GM12892 (cell line): ENCODE measurements at regions not wholly inside any gene's neighbourhood (a gene's known extent, or its start where the extent isn't known, plus 50 kb on each side); places are given as distances from the start of the nearest gene placed in this dataset.

Experiments
- DNase-seq: peaks from one replicate; pipeline ENCODE4 v3.0.0; 2011; ENCODE audit not compliant: insufficient read length
- FAIRE-seq: peaks from 2 replicates; lab custom pipeline; 2011; peaks lifted over from hg19 to GRCh38; lab: Jason Lieb, UNC
- POLR2A ChIP-seq: IDR thresholded peaks from 2 replicates; pipeline ENCODE4 v1.6.1; 2011; ENCODE audit warnings: low read depth, low read length, control low read depth
- POLR2AphosphoS5 ChIP-seq: IDR thresholded peaks from 2 replicates; pipeline ENCODE4 v1.6.1; 2011; ENCODE audit warnings: low read depth, low read length, control low read depth
- TAF1 ChIP-seq: IDR thresholded peaks from 2 replicates; pipeline ENCODE4 v1.6.1; 2011; ENCODE audit warnings: low read depth, mild to moderate bottlenecking, control low read depth, low read length, borderline replicate concordance

DNA sequence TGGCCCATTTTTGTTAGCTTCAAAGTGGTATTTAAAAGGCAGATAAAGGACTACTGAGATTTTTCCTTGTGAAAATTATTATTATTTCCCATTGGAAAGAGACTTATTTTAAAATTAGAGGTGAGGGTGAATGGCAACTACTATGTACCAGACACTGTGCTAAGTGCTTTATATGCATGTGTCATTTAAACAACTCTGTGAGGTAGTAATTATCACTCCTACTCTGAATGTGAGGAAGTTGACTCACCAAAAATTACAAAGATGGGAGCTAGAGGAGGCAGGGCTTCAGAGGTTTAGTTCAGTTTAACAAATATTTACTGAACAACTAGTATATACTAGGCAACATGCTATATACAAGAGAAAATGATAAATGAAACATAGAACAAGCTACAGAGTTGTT is 78.2 kb downstream of the MSL3 start:
- FAIRE-seq (no peak), DNase-seq (no peak)
- no peak for TF ChIP-seq TAF1
- no peak for TF ChIP-seq POLR2AphosphoS5
- no peak for TF ChIP-seq POLR2A

DNA sequence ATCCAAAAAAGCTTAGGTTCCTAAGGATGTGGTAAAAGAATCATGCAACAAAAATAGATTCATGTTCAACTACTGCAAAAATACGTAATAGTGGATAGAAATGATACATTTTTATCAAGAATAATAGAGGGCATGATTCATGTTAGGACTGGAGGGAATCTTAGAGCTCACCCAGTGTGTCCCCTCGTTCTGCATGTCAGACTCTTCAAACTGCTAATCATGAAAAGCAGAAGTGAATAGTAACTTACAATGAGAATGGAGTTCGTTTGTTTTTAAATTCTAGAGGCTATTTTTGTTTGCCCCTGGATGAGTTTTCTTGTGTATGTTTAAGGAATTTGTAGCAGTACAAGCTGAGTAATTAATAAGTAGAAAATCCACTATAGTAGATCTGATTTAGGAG is 79.4 kb downstream of the MSL3 start:
- TF ChIP-seq POLR2AphosphoS5 (no peak), POLR2A (no peak), TAF1 (no peak)
- peak; percentile 53 for FAIRE-seq
- DNase-seq = no peak

DNA sequence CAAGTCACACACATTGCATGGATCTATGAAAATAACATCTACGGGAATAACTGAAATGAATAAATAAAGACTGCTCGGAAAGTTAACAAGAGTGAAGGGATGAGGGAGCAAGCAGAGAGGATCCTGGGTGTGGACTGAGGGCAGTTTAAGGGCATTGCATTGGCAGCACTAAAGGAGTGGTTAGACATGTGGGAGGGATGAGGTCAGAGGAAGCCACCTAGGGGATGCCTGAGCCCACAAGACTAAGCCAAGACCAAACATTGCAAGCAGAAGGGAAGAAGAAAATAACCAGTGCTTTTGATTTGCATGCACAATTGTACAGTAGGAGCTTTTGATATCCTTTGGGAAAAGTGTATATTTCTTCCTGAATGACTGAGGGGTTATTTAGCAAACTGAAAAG is 106.1 kb downstream of the MSL3 start:
- FAIRE-seq (peak; percentile 57), DNase-seq (no peak)
- no peak for TF ChIP-seq POLR2AphosphoS5
- TF ChIP-seq TAF1 = no peak
- TF ChIP-seq POLR2A = no peak

DNA sequence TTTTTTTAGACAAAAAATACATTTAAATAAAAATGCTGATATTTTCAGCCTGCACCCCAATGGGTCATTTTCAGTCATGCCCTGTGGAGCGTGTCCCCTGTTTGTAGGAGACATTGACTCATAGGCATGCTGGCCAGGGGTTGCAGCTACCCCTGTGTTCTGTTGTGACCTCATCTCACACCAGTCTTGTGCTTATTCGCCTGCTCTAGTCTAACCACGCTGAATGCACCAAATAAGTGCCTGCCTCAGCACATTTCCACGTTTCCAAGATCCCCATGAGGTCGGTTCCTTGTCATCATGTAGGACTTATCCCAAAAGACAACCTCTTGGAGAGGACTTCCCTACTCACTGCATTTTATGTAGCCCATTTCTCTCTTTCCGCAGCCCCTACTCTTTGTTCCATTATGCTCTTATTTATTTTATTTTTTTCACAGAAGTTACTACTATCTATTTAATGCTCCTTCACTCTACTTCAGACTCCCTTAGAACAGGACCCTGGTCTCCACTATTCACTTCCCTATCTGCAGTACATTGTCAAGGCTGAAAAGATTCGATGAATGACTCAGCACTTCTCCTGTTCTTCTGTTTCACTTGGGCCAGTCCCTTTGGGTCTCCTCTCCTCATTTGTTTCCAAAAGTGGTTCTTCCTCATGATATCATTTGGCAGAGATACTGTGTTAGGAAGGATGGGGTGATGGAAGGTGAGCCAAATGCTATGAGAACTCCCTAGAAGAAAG is 109.7 kb downstream of the MSL3 start:
- DNase-seq (no peak), FAIRE-seq (peak; percentile 65)

DNA sequence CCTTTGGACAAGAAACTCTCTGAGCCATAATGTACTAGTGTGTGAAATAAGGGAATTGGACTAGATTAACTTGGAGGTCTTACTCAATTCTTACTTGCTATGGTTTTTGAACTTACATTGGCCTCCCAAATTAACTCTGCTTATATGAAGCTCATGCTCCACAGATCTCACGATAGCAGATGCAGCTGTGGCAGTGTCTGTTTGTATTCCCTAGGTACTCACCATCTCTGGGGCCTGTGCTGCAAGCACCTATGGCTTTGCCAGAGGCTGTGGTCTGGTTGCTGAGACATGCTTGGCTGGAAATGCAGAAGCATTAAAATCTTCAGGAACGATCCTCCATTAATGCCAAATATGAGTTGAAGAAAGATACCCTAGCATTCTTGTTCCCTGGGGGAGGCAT is 112.8 kb downstream of the MSL3 start:
- DNase-seq = no peak
- TF ChIP-seq TAF1 (no peak), POLR2AphosphoS5 (no peak), POLR2A (no peak)
- peak; percentile 30 for FAIRE-seq

More for the DNA sequence above, 109.7 kb downstream of the MSL3 start:
- no peak for TF ChIP-seq TAF1
- no peak for TF ChIP-seq POLR2A
- TF ChIP-seq POLR2AphosphoS5 = no peak

DNA sequence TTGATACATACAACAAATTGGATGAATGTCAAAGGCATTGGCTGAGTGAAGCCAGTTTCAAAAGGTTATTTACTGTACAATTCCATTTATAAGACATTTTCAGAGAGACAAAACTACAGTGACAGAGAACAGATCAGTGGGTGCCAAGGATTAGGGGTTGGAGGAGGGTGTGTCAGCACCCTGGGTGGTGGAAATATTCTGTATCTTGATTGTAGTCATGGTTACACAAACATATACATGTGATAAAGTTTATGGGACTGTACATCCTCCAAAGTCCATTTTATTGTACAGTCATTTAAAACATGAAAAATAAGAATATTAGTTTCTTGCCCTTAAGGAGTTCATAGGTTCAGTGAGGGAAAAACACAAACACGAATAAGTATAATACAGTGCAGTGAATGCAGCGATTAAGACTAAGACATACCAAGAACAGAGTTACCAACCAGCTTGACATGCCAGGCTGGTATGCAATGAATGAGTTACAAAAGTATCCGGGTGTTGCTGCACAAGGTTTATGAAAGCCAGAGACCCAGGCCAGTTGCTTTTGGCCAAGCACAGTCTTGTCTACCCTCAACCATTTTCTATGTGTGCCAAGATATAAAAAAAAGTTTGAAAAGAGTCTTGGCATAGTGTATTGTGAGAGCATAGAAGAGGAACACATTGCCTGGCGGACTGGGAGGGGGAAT is 123.6 kb downstream of the MSL3 start:
- FAIRE-seq (no peak), DNase-seq (no peak)
- TF ChIP-seq POLR2A (no peak), TAF1 (no peak), POLR2AphosphoS5 (no peak)

DNA sequence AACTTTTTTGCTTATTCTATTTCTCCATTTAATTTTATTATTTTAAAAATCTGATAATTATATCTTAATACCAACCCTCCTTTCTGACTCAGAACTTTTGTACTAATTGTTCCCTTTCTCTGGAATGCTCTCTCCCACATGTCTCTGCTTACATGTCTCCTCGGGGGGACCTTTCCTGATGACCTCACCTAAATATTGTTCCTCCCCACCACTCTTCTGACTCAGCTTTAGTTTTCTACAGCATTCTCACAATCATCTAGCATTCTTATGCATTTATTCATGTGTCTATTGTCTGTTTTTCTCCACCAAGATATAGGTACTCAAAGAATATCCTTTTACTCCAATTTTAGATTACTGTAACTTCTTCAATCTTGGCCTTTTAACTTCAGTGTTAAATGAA is 128.7 kb downstream of the MSL3 start:
- FAIRE-seq (no peak), DNase-seq (no peak)
- TF ChIP-seq TAF1 = no peak
- TF ChIP-seq POLR2A = no peak
- TF ChIP-seq POLR2AphosphoS5 = no peak

DNA sequence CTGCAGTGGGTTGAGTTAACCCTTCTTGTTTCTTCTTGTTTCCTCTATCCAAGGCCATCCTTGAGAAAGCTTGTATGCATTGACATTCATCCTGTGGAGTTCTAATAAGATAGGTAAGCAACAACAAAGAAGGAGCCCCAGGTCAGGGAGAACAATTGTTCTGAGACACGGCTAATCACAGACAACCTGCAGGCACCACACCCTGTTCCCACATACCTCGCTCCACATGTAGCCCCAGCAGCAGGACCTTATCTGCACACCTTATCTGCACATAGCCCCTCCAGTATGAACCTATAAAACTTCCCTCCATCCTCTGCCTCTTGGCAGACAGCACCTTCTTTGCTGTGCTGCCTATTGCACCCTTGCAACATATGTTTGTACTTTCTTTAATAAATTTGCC is 129.1 kb downstream of the MSL3 start:
- no peak for DNase-seq
- TF ChIP-seq TAF1 = no peak
- TF ChIP-seq POLR2AphosphoS5 = no peak
- TF ChIP-seq POLR2A = no peak
- FAIRE-seq = no peak

DNA sequence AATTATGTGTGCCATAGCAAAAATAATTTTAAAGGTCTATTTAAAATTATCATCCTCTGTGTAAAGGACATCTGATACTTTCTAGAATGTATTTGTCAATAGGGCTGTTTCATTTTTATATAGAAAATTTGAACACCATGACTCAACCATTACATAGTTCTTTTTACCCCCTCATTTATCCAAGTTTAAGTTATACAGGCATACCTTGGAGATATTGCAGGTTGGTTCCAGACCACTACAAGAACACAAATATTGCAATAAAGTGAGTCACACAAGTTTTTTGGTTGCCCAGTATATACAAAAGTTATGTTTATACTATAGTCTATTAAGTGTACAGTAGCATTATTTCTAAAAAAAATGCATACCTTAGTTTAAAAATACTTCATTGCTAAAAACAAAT is 130.4 kb downstream of the MSL3 start:
- no peak for FAIRE-seq
- TF ChIP-seq POLR2AphosphoS5 (no peak), POLR2A (no peak), TAF1 (no peak)
- DNase-seq = no peak

DNA sequence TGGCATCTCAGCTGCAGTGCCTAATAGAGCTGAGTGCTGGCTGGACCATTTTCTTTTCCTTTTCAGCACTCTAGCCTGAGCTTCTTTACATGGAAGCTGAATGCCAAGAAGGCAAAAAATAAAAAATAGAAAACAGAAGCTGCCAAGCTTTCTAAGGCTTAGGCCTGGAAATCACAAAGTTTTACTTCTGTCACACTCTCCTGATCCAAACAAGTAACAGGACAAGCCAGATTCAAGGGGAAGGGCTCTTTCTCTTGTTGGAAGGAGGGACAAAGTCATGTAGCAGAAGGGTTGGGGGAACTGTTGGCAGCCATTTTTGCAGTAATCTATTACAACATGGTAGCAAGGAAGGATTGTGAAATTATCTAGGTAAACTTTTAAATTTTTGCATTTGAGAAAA is 131.8 kb downstream of the MSL3 start:
- TF ChIP-seq POLR2A (no peak), POLR2AphosphoS5 (no peak), TAF1 (no peak)
- FAIRE-seq (no peak), DNase-seq (no peak)

DNA sequence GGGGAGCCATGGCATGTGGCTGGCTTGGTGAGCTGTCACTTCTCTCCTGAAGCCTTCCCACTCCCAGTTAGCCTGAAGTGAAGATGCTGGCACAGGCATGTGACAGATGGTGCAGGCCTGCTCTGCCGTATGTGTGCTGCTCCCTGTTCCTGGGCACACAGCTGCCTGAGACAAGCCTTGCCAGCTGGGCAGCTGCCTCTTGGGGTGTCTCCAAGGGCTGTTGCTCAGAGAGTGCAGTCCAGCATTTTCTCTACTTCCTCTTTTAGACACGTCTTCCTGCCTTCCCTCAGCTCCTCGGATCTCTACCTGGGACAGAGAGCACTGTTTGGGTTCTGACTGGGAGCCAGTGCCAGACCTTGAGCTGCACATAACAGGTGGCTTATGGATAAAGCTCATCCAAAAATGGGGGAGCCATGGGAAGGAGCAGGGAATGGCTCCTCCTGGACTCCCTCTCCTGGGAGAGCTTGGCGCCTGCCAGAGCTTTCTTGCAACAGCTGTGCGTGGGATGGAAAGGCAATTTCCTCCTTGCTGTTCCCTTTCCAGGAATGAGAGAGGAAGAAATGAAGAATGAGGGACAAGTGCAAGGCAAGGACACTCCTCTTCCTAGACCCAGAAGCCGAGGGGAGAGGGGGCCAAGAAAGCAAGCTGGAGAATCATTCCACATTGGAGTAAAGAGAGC is 132.9 kb downstream of the MSL3 start:
- DNase-seq (no peak), FAIRE-seq (peak; percentile 57)
- no peak for TF ChIP-seq POLR2AphosphoS5
- TF ChIP-seq TAF1 = no peak
- TF ChIP-seq POLR2A = no peak
